ENCODE measurements at regions not wholly inside any gene's neighbourhood (a gene's known extent, or its start where the extent isn't known, plus 50 kb on each side); places are given as distances from the start of the nearest gene placed in this dataset.

DNA sequence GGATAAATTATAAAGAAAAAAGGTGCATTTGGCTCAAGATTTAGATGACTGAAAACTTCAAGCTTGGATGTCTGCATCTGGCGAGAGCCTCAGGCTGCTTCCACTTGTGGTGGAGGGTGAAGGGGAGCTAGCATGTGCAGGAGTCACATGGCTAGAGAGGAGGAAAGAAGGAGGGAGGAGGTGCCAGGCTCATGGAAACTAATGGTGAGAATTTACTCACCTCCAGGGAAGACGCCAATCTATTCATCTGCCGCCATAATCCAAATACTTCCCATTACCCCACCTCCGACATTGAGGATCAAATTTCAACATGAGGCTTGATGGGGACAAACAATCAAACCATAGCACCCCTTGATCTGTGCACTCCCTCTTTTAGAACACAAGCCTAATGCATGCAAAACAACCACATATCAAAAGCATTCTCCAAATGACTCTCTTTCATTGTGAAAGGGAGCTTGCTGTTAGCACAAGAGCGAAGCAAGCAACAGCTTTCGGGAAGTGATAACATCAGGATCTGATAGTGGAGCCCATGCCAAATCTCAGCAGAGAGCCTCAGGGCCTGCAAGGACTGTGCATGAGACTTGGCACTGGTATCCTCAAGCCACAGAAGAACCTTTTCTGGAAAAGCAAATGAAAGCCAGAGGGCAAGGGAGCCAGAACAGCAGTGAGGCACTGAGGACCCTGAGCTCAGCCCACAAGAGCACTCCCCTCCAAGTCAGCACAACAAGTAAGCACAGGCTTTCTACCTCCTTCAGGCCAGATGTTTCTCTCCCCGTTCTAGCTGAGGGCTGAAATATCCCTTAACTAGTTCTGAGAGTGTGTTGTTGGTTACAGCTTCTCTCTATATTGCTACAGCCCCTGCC is 50.2 kb upstream of the THBS1 start:
- H3K36me3 Mint-ChIP-seq (ENCODE audit: low read depth, unreplicated experiment) = no peaks in the 10 kb centered on the region
- no peaks in the 10 kb centered on the region for H3K36me3 ChIP-seq (ENCODE audit: insufficient read depth, low read length)
- H3K27me3 ChIP-seq (ENCODE audit: insufficient read depth, low read length) = no peaks in the 10 kb centered on the region
- H3K9ac ChIP-seq (ENCODE audit: low read length) = no peak overlapping the region
- H3K27me3 Mint-ChIP-seq (ENCODE audit: low read depth, unreplicated experiment) = peaks cover 30% of the 10 kb centered on the region
- TF ChIP-seq, protein P1, sequence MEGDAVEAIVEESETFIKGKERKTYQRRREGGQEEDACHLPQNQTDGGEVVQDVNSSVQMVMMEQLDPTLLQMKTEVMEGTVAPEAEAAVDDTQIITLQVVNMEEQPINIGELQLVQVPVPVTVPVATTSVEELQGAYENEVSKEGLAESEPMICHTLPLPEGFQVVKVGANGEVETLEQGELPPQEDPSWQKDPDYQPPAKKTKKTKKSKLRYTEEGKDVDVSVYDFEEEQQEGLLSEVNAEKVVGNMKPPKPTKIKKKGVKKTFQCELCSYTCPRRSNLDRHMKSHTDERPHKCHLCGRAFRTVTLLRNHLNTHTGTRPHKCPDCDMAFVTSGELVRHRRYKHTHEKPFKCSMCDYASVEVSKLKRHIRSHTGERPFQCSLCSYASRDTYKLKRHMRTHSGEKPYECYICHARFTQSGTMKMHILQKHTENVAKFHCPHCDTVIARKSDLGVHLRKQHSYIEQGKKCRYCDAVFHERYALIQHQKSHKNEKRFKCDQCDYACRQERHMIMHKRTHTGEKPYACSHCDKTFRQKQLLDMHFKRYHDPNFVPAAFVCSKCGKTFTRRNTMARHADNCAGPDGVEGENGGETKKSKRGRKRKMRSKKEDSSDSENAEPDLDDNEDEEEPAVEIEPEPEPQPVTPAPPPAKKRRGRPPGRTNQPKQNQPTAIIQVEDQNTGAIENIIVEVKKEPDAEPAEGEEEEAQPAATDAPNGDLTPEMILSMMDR (IDR thresholded peaks at IDR 0.05; ENCODE audit: insufficient read depth, low read depth, low read length) = no peak
- no peak for TF ChIP-seq EZH2 (IDR thresholded peaks at IDR 0.05; ENCODE audit: insufficient read depth, low read length)
- H3K9me3 ChIP-seq (ENCODE audit: insufficient read depth, low read depth, low read length) = no peaks in the 10 kb centered on the region
- H3K4me3 Mint-ChIP-seq (ENCODE audit: unreplicated experiment) = no peak overlapping the region
- H3K4me1 ChIP-seq (ENCODE audit: insufficient read depth, low read length) = no peaks in the 10 kb centered on the region
- FAIRE-seq = no peak
- no peak overlapping the region for H3K4me3 ChIP-seq (ENCODE audit: insufficient read depth, low read depth, low read length)
- DNase-seq (ENCODE audit: low read depth) = no peak
- no peak overlapping the region for H3K27ac Mint-ChIP-seq (ENCODE audit: unreplicated experiment)
- H4K20me1 ChIP-seq (ENCODE audit: insufficient read depth, low read length) = no peaks in the 10 kb centered on the region
- peaks cover 7% of the 10 kb centered on the region for H3K4me1 Mint-ChIP-seq (ENCODE audit: low read depth, unreplicated experiment)
- no peak overlapping the region for H3K4me2 ChIP-seq (ENCODE audit: low read length)
- H3K27ac ChIP-seq (ENCODE audit: low read depth, low read length) = no peak overlapping the region
- no peak overlapping the region for H2AFZ ChIP-seq (ENCODE audit: low read depth, low read length)
- peaks cover 7% of the 10 kb centered on the region for H3K9me3 Mint-ChIP-seq (ENCODE audit: unreplicated experiment)
- no peaks in the 10 kb centered on the region for H3K79me2 ChIP-seq (ENCODE audit: insufficient read depth, low read length)
